ENCODE measurements at regions not wholly inside any gene's neighbourhood (a gene's known extent, or its start where the extent isn't known, plus 50 kb on each side); places are given as distances from the start of the nearest gene placed in this dataset.
"Not testable (repeated sequence)": the region's sequence is repeated elsewhere in the genome, so short reads cannot be mapped to it uniquely, and the experiment has no call there.

DNA sequence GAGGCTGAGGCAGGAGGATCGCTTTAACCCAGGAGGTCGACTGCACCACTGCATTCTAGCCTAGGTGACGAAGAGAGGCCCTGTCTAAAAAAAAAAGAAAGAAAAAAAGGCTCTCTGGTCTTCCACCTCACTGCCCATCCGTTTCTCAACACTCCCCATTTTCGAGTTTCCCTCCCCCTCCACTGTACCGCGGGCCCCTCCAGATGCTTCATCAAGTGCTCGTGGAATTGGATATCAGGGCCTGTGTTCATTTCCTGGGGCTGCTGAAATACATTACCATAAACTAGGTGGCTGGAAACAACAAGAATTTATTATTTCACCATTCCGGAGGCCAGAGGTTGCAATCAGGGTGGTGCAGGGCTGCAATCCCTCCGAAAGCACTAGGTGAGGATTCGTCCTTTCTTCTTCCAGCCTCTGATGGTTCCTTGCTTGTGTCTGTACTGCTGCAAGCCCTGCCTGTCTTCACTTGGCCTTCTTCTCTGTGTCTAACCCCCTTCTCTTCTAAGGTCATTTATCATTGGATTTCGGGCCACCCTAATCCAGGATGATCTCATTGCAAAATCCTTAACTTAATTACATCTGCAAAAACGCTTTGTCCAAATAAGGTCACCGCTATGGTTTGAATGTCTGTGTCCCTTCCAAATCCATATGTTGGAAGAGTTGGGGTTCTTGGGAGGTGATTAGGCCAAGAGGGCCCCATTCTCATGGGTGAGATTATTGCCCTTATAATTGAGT is 135.1 kb downstream of the CRLF3 start:
- DNase-seq (ENCODE audit: extremely low read depth in 1 of 2, low read depth in 1 of 2) = not testable (repeated sequence)

DNA sequence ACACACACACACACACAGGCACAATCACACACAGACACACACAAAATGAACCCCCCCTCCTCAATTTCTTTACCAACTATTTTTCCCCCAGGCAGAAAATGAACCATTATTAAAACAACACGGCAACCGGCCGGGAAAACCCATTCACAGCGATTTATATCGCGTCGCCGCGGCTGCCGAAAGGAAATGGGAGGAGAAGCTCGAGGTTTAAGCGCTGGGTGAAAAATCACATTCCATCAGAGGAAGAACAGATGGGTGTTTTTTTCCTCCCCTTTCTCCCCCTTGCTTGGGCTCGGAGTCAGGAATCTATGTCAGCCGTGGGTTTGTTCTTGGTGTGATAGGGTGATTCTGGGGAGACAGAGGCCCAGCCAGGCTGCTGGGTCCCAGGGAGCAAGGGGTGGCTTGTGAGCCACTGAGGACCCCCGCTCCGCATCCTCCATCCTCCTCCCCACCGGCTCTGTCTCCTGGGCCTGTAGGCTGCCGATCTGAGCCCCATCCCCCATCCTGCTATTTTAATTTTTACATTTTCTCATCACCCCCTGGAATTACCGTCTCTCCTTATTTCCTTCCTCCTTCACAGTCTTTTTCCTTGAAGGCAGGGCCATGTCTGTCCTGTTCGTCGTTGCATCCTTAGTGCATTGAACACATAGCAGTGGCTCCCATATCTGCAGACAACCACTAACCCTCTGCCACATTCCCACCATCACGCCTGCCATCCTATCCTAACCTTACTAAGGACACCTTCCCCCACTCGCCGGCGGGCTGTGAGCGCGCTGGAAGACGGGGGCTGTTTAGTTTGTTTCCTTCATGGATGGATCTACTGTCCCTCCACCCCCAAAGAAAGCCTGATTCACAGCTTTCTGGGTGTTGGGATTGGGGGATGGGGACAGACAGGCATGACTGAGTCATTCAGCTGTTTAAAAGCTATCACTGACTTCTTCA is 137.7 kb downstream of the CRLF3 start:
- not testable (repeated sequence) for DNase-seq (ENCODE audit: extremely low read depth in 1 of 2, low read depth in 1 of 2)

DNA sequence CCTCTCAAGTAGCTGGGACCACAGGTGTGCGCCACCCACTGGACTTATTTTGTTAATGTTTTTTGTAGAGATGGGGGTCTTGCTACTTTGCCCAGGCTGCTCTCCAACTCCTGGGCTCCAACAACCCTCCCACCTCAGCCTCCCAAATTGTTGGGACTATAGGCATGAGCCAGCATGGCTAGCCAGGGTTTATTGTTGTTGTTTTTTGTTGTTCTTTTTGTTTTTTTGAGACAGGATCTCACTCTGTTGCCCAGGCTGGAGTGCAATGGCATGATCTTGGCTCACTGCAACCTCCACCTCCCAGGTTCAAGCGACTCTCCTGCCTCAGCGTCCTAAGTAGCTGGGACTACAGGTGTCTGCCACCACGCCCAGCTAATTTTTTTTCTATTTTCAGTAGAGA is 142.2 kb downstream of the CRLF3 start:
- not testable (repeated sequence) for DNase-seq (ENCODE audit: extremely low read depth in 1 of 2, low read depth in 1 of 2)

DNA sequence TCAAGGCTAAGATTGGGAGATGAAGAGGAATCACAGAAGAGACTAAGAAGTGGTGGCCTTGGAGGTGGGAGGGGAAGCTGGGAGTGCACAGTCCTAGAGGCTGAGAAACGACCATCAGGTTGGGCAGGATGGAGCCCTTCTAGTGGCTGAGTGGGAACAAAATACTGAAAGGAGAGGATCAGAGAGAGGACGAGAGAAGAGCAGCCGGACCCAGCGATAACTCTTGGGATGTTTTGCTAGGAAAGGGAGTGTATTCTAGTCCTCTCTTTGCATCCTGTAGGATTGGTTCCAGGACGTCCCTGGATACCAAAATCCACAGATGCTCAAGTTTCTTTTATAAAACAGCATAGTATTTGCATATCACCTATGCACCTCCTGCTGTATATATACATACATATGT is 143.8 kb downstream of the CRLF3 start:
- not testable (repeated sequence) for DNase-seq (ENCODE audit: extremely low read depth in 1 of 2, low read depth in 1 of 2)

DNA sequence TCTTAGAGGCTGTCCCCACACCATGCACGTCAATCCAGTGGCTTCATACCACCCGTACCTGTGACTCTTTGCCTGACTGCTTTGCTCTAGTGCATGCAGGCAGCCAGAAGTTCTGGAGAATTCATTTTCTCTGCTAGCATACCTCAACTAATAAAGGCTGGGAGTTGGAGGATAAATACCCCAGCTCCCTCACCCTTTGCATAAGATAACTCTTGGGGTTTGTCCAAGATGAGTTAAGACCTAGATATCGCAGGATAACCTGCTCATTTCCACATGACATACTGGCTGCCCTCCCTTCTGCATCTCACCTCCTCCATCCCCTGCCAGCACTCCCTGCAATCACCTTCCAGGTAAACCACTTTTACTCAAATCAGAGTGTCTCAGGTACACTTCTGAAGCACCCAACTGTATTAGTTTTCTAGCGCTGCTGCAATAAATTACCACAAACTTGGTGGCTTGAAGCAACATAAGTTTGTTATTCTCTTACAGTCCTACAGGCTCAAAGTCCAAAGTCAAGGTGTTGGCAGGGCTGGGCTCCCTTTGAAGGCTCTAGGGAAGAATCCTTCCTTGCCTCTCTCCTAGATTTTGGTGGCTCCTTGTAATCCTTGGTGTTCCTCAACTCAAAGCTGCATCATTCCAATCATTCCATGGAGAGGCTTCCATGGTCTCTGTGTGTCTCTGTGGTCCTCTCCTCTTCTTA is 146.8 kb downstream of the CRLF3 start:
- no peak for DNase-seq (ENCODE audit: extremely low read depth in 1 of 2, low read depth in 1 of 2)

DNA sequence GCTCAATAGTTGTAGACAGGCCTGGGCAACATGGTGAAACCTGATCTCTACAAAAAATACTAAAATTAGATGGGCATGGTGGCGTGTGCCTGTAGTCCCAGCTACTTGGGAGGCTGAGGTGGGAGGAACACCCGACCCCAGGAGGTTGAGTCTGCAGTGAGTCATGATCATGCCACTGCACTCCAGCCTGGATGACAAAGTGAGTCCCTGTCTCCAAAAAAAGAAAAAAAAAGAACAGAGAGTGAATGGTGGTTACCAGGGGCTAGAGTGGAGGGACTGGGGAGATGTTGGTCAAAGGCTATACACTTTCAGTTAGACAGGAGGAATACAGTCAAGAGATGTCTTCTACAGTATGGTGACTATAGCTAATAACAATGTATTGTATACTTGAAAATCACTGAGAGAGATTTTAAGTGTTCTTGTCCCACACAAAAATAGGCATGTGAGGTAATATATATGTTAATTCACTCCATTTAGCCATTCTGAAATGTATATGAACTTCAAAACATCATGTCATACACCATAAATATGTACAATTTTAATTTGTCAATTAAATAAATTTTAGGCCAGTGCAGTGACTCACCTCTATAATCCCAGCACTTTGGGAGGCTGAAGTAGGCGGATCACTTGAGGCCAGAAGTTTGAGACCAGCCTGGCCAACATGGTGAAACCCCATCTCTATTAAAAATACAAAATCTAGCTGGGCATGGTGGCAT is 148.6 kb downstream of the CRLF3 start:
- DNase-seq (ENCODE audit: extremely low read depth in 1 of 2, low read depth in 1 of 2) = not testable (repeated sequence)

DNA sequence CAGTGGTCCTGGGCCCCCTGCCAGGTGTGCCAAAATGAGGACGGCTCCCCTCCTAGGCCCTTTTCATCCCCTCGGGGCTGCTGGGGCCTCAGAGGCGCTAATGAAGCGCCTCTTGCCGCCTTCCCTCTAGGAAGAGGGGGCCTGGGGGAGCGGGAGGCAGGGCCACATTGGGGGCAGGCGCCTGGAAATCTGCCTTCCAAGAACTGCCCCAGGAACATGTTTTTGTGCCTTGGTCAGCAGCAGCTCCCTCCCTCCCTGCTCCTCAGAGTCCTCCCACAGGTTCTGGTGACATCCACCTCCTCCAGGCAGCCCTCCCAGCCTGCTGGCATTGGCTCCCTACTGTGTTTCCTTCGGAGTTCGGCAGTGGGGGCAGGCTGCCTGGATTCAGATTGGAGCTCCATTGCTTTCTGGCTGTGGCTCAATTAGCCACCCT is 155.3 kb downstream of the CRLF3 start:
- not testable (repeated sequence) for DNase-seq (ENCODE audit: extremely low read depth in 1 of 2, low read depth in 1 of 2)

DNA sequence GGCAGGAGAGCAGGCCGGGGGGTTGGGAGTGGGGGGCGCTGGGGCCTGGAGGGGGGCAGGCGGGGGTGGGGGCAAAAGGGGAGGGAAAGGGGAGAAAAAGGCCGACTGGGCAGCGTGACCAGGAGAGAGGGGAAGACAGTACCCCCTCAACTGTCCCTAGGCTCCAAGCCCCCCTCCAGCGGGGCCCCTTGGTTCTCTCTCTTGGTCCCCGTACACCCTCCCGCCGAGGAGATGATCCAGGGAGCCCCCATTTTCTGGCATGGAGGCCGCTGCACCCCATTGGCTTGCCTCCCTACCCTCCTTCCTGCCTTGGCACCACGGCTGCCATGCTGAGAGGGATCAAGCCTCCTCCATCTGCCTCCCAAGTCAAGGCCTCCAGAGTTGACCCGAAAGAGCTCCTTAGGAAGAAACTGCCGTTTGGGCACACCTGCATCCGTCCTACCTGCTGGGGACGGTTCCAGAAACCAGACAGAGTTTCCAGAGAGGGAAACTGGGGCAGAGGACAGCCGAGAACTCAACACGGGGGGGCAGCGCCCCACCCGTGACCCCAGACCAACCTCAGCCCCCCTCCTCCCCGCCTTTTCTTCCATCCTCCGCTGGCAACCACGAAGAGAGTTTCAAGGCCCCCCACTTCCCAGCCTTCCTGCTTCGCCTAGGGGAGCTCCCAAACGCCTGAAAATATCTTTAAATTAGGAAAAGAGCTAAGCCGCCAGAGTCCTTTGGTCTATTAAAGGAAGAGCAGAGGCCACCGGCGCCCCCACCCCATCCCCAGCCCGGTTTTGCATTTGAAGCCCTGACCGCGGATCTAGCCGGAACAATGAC is 155.9 kb downstream of the CRLF3 start:
- not testable (repeated sequence) for DNase-seq (ENCODE audit: extremely low read depth in 1 of 2, low read depth in 1 of 2)

DNA sequence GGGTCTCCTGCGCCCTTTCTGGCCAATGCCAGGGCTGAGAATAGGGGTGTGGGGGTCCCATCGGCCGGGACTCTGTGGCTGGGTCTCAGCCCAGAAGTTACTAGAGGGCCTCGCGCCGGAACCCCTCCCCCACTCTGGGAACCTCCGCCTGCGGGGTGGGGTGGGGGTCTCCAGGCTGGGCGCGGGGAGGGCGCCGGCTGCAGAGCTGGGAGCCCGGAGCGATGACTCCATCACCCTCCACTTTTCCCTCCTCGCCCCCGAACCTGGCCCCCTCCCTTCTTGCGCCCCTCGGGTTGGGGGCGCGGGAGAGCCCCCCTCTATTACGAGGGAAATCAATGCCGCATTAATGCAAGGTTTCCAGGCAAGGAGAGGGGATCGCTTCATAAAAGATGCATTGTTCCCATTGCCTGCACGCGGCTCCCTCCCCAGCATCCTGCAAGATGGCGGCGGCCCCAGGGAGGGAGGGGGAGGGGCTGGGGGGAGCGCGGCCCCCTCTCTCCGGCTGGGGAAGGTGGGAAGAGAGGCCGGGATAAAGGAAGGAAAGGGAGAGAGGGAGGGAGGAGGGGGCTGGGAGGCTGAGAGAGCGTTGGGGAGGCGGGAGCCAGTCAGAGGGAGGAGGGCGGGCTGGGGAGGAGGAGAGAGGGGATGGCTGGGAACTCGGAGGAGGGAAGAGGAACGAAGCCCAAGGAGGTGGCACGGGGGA is 156.7 kb downstream of the CRLF3 start:
- not testable (repeated sequence) for DNase-seq (ENCODE audit: extremely low read depth in 1 of 2, low read depth in 1 of 2)

DNA sequence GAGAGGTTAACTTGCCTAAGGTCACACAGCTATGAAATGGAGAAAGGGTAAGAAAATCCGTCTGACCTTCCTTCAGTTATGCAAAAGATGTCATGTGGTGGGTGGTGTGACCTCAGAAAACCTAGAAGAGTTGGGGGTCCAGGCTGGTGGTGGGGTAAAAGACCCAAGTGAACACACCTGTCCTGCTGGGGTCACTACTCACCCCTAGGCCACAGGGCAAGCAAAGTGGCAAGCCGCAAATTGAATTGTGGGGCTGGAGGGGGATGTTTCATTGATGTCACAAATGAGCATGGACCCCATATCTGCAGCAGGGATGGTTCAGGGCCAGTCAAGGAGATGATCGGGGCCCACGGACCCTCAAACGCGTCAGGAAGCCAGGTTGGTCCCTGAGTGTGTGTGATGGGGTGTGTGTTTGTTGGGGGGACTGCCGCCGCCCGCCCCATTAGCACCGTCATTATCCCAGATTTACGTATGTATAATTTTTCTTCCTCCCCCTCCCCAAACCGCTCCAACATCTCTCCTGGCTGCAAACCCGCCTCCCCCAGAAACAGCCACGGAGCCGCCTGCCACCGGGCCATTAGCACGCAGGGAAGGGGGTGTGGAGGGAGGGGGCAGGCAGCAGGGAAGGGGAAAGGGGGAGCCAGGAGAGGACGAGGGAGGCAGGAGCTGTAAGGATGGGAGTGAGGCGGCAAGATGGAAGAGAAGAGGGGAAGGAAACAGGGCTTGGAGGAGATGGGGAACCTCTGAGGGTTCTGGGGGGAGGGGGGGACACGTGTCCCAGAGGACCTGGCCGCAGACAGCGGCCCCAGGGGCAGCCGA is 157.4 kb downstream of the CRLF3 start:
- not testable (repeated sequence) for DNase-seq (ENCODE audit: extremely low read depth in 1 of 2, low read depth in 1 of 2)

DNA sequence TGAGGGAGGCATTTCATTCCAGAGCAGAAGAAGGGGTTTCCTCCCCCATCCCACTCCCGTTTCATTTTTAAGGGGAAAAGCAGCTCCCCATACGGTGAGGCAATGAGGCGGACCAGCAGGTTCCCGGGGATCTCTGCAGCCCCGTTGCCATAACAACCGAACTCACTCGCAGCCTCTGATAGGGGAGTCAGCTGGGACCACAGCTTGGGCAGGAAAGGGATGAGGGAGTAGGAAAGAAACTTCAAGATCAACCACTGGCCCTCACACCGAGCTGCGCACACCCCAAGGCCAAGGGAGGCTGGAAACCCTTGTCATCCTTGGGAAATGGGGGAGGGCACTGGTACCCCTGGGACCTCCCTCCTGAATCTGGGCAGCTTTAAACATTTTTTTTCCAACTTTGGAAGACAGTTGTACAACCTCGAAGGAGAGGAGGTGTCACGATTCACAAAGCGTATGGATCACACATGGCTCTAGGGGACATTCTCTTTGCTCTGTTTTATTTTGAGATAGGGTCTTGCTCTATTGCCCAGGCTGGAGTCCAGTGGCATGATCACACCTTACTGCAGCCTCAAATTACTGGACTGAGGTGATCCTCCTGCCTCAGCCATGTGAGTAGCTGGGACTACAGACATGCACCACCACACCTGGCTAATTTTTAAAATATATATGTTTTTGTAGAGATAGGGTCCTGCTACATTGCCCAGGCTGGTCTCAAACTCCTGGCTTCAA is 160.6 kb downstream of the CRLF3 start:
- DNase-seq (ENCODE audit: extremely low read depth in 1 of 2, low read depth in 1 of 2) = not testable (repeated sequence)

DNA sequence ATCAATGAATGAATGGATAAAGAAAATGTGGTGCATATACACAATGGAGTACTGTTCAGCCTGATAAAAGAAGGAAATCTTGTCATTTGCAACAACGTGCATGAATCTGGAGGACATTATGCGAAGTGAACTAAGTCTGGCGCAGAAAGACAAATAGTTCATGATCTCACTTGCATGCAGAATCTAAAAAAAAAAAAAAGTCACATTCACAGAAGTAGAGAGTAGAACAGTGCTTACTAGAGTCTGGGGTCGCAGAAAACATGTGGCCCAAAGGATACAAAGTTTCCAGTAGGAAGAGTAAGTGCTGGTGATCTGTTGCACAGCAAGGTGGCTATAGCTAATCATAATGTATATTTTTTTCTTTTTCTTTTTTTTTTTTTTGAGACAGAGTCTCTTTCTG is 167.3 kb downstream of the CRLF3 start:
- DNase-seq (ENCODE audit: extremely low read depth in 1 of 2, low read depth in 1 of 2) = not testable (repeated sequence)

DNA sequence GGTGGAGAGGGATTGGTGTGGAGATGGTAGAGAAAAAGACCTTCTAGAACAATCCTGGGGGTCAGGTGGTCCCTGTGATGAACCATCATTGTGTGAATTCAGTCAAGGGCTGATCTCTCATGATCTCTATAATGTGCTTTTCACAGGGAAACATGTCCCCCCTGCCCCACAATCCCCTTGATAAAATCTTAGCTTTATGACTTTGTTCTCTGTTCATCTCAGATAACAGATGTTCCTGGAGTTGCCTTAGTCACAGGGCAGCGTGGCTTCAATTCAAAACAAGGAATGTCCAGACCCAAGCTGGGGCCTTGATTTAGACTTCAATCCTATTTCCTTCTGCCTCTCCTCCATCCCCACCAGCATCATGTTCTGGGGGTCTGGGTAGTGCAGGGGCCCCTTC is 171.5 kb downstream of the CRLF3 start:
- not testable (repeated sequence) for DNase-seq (ENCODE audit: extremely low read depth in 1 of 2, low read depth in 1 of 2)

DNA sequence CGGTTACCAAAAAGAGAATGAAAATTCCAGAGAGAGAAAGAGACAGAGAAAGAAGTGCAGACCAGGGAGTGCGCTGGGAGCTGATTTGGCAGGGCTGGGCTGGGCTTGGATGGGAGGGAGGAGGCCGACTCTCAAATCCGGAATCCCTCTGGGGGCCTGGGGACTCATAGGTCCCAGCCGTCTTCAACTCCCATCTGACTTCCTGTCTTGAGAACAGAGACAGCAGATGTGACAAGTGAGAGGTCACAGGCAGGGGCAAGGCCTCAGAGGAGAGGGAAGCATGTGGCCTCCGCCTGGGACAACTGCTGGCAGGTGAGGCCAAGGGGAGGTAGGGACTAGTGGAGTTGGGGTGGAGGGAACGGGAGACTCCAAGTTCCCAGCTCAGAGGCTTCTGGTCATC is 172.9 kb downstream of the GOSR1 start:
- DNase-seq (ENCODE audit: extremely low read depth in 1 of 2, low read depth in 1 of 2) = not testable (repeated sequence)

DNA sequence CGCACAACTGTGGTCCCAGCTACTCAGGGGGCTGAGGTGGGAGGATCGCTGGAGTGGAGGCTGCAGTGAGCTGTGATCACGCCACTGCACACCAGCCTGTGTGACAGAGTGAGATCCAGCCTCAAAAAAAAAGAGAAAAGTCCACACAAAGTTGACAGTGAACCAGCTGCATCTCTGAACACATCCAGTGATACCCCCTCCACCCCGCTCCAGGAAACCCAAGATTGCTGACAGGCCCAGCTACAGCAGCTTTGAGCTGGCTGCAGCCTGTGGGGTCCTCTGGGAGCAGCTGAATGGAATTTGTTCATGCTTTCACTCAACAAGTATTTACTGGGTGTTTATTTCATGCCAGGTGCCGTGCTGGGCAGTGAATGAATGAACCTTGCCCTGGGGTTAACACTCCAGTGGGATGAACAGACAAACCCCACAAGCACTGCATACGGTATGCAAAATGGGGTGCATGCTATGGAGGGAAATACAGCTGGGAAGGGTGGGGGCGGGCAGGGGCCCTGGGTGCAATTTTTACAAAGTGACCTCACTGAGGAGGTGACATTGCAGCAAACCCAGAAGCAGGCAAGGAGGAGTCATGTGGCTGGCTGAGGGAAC is 170.9 kb downstream of the GOSR1 start:
- not testable (repeated sequence) for DNase-seq (ENCODE audit: extremely low read depth in 1 of 2, low read depth in 1 of 2)

DNA sequence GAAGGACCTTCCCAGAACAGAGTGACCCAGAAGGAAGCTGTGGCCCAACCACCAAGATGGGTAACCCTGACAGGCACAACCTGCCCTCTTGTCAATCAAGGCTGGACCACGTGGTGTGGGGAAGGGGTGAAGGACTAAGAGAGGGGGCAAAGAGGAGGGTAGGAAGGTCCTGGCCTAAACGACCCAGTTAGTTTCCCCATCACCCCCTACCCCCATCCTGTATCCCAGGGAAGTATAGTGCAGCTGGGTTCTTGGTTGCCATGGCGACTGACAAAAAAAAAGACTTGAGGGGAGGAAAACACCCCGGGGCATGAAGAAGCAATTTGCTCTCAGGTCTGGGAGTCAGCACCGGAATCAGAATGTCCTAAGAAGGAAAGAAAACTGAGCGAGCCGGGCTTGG is 168.7 kb downstream of the GOSR1 start:
- DNase-seq (ENCODE audit: extremely low read depth in 1 of 2, low read depth in 1 of 2) = not testable (repeated sequence)

DNA sequence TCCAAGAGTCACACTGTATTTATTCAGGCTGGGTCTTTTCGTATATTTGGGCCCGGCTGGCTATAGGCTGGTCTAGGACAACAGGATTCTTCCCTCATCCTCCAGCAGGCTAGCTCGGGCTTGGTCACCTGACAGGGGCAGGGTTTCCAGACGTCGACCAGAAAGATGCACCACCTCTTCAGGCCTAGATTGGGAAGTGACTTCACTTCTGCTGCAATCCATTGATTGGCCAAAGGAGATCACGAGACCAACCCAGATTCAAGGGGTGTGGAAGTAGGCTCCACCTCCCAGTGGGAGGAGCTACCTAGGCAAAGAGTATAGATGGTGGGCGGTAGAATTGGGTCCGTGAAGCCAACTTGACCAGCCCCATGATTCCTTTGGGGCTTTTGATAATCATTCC is 167.5 kb downstream of the GOSR1 start:
- not testable (repeated sequence) for DNase-seq (ENCODE audit: extremely low read depth in 1 of 2, low read depth in 1 of 2)

Data from stimulated activated CD8-positive, alpha-beta memory T cell treated with anti-CD3 and anti-CD28 coated beads, Interleukin-7, amount 100 ng/mL, for 48 hours (primary cell).